HG03354 (cell line): ENCODE measurements at regions not wholly inside any gene's neighbourhood (a gene's known extent, or its start where the extent isn't known, plus 50 kb on each side); places are given as distances from the start of the nearest gene placed in this dataset.
A peak's percentile ranks its signal among the peaks of the same experiment; 100 is the strongest.
"Not testable (repeated sequence)": the region's sequence is repeated elsewhere in the genome, so short reads cannot be mapped to it uniquely, and the experiment has no call there.

Source experiments
- ATAC-seq: cut with Tn5 transposase; IDR thresholded peaks from one replicate; pipeline ENCODE4 v1.9.1; 2021; ENCODE audit warnings: mild to moderate bottlenecking; ENCODE audit not compliant: unreplicated experiment, poor library complexity, severe bottlenecking

- ATAC-seq: no peak
These were observed 134.5 kb downstream of the C9orf152 start for GRCh38 chr9:110073356-110073905.

- ATAC-seq: no peak
These were observed 130.8 kb downstream of the C9orf152 start for GRCh38 chr9:110076894-110077725.

- ATAC-seq: no peak
These were observed 130.0 kb downstream of the C9orf152 start for GRCh38 chr9:110077925-110078324.

GRCh38 chr9:110078604-110079003, 129.4 kb downstream of the C9orf152 start:
- no peak for ATAC-seq

GRCh38 chr9:110081395-110081794, 126.6 kb downstream of the C9orf152 start:
- ATAC-seq: no peak

- no peak for ATAC-seq
These were observed 124.1 kb downstream of the C9orf152 start for GRCh38 chr9:110083866-110084265.

- no peak for ATAC-seq
These were observed 121.4 kb downstream of the C9orf152 start for GRCh38 chr9:110086537-110086936.

- no peak for ATAC-seq
These were observed 120.4 kb downstream of the C9orf152 start for GRCh38 chr9:110087605-110088004.

- no peak for ATAC-seq
These were observed 119.9 kb downstream of the C9orf152 start for GRCh38 chr9:110088099-110088498.

- no peak for ATAC-seq
These were observed 118.1 kb downstream of the C9orf152 start for GRCh38 chr9:110089681-110090370.

- ATAC-seq: no peak
These were observed 115.2 kb downstream of the C9orf152 start for GRCh38 chr9:110092792-110093191.

GRCh38 chr9:110093417-110093816, 114.5 kb downstream of the C9orf152 start:
- ATAC-seq: no peak

- no peak for ATAC-seq
These were observed 114.1 kb downstream of the C9orf152 start for GRCh38 chr9:110093871-110094270.

- ATAC-seq: no peak
These were observed 112.8 kb downstream of the C9orf152 start for GRCh38 chr9:110095161-110095595.

- ATAC-seq: no peak
These were observed 112.2 kb downstream of the C9orf152 start for GRCh38 chr9:110095776-110096175.

- not testable (repeated sequence) for ATAC-seq
These were observed 111.3 kb downstream of the C9orf152 start for GRCh38 chr9:110096674-110097073.

- ATAC-seq: no peak
These were observed 108.5 kb downstream of the C9orf152 start for GRCh38 chr9:110099236-110100095.

- peak; percentile 88 for ATAC-seq
These were observed 106.3 kb downstream of the C9orf152 start for GRCh38 chr9:110101531-110102161.

- no peak for ATAC-seq
These were observed 104.7 kb downstream of the C9orf152 start for GRCh38 chr9:110103257-110103656.
